ENCODE measurements at regions not wholly inside any gene's neighbourhood (a gene's known extent, or its start where the extent isn't known, plus 50 kb on each side); places are given as distances from the start of the nearest gene placed in this dataset.

- Histone ChIP-seq H4K20me1 (ENCODE audit: control insufficient read depth, insufficient read depth, low read depth, low read length) (no peaks in the 10 kb centered on the region), H3K9me3 (ENCODE audit: control insufficient read depth, insufficient read depth, low read length) (no peaks in the 10 kb centered on the region), H3K9me2 (replicated peaks; ENCODE audit: control insufficient read depth, low read length) (no peaks in the 10 kb centered on the region), H3K79me2 (ENCODE audit: control insufficient read depth, low read length) (no peaks in the 10 kb centered on the region), H3K4me3 (ENCODE audit: low read length) (no peak overlapping the region), H3K27ac (ENCODE audit: low read depth, low read length) (no peak overlapping the region), H3F3A (ENCODE audit: control insufficient read depth, insufficient read depth) (no peaks in the 10 kb centered on the region), H3K4me1 (ENCODE audit: control insufficient read depth, low read length) (no peaks in the 10 kb centered on the region), H3K27me3 (ENCODE audit: control insufficient read depth, low read length) (no peaks in the 10 kb centered on the region), H3K36me3 (ENCODE audit: control insufficient read depth, low read length) (no peaks in the 10 kb centered on the region), H3K4me2 (ENCODE audit: low read length) (no peak overlapping the region)
- TF ChIP-seq CTCF (IDR thresholded peaks at IDR 0.05; ENCODE audit: low read depth, low read length, poor library complexity, severe bottlenecking) (no peak), EZH2phosphoT487 (IDR thresholded peaks at IDR 0.05; ENCODE audit: borderline replicate concordance, low read length) (no peak)
Measured at GRCh38 chr7:32167256-32167655, 97.0 kb upstream of the PDE1C start.

GRCh38 chr7:32164341-32164996, 94.3 kb upstream of the PDE1C start:
- TF ChIP-seq EZH2phosphoT487 (IDR thresholded peaks at IDR 0.05; ENCODE audit: borderline replicate concordance, low read length) (no peak), CTCF (IDR thresholded peaks at IDR 0.05; ENCODE audit: low read depth, low read length, poor library complexity, severe bottlenecking) (peak; percentile 42)
- Histone ChIP-seq H3K4me3 (ENCODE audit: low read length) (no peak overlapping the region), H3K9me3 (ENCODE audit: control insufficient read depth, insufficient read depth, low read length) (no peaks in the 10 kb centered on the region), H3K4me1 (ENCODE audit: control insufficient read depth, low read length) (no peaks in the 10 kb centered on the region), H3F3A (ENCODE audit: control insufficient read depth, insufficient read depth) (no peaks in the 10 kb centered on the region), H3K27me3 (ENCODE audit: control insufficient read depth, low read length) (no peaks in the 10 kb centered on the region), H3K79me2 (ENCODE audit: control insufficient read depth, low read length) (no peaks in the 10 kb centered on the region), H3K27ac (ENCODE audit: low read depth, low read length) (no peak overlapping the region), H3K4me2 (ENCODE audit: low read length) (no peak overlapping the region), H3K9me2 (replicated peaks; ENCODE audit: control insufficient read depth, low read length) (no peaks in the 10 kb centered on the region), H3K36me3 (ENCODE audit: control insufficient read depth, low read length) (no peaks in the 10 kb centered on the region), H4K20me1 (ENCODE audit: control insufficient read depth, insufficient read depth, low read depth, low read length) (no peaks in the 10 kb centered on the region)

- H4K20me1 ChIP-seq (ENCODE audit: control insufficient read depth, insufficient read depth, low read depth, low read length): no peaks in the 10 kb centered on the region
- H3K27ac ChIP-seq (ENCODE audit: low read depth, low read length): no peak overlapping the region
- H3K4me2 ChIP-seq (ENCODE audit: low read length): no peak overlapping the region
- H3K9me3 ChIP-seq (ENCODE audit: control insufficient read depth, insufficient read depth, low read length): no peaks in the 10 kb centered on the region
- no peaks in the 10 kb centered on the region for H3K9me2 ChIP-seq (replicated peaks; ENCODE audit: control insufficient read depth, low read length)
- H3F3A ChIP-seq (ENCODE audit: control insufficient read depth, insufficient read depth): no peaks in the 10 kb centered on the region
- no peaks in the 10 kb centered on the region for H3K4me1 ChIP-seq (ENCODE audit: control insufficient read depth, low read length)
- no peak overlapping the region for H3K4me3 ChIP-seq (ENCODE audit: low read length)
- TF ChIP-seq CTCF (IDR thresholded peaks at IDR 0.05; ENCODE audit: low read depth, low read length, poor library complexity, severe bottlenecking): no peak
- TF ChIP-seq EZH2phosphoT487 (IDR thresholded peaks at IDR 0.05; ENCODE audit: borderline replicate concordance, low read length): no peak
- no peaks in the 10 kb centered on the region for H3K27me3 ChIP-seq (ENCODE audit: control insufficient read depth, low read length)
- no peaks in the 10 kb centered on the region for H3K79me2 ChIP-seq (ENCODE audit: control insufficient read depth, low read length)
- no peaks in the 10 kb centered on the region for H3K36me3 ChIP-seq (ENCODE audit: control insufficient read depth, low read length)
Measured at GRCh38 chr7:32163896-32164295, 93.7 kb upstream of the PDE1C start.

Measured in DOHH2 (cell line).